A673 (cell line): ENCODE measurements at regions not wholly inside any gene's neighbourhood (a gene's known extent, or its start where the extent isn't known, plus 50 kb on each side); places are given as distances from the start of the nearest gene placed in this dataset.

ENCODE experiments used
- BruUV-seq: library from RNA; stranded (reverse); fragments of 400-500 nt; replicated peaks from 2 replicates; lab custom pipeline; 2021; lab: Mats Ljungman, UMichigan
- CTCF ChIA-PET: fragments of 300-600 bp; sonication (Branson Sonifier 250); formaldehyde crosslinking; loops from one replicate; lab custom pipeline; 2022; ENCODE audit warnings: antibody characterized with exemption; lab: Charles Lee
- POLR2A ChIA-PET: fragments of 300-600 bp; sonication (Branson Sonifier 250); formaldehyde crosslinking; loops from one replicate; lab custom pipeline; 2022; ENCODE audit warnings: antibody characterized with exemption; ENCODE audit not compliant: low non-redundant PET; lab: Charles Lee
- DNase-seq: peaks from one replicate; pipeline ENCODE4 v3.0.0-alpha.2; 2015; ENCODE audit warnings: low spot score
- H3K27ac ChIP-seq: fragments of 200-600 bp; sonication (generic); 2 replicates; pipeline ENCODE4 v1.5.1; 2016; ENCODE audit warnings: mixed run types, low read depth, mild to moderate bottlenecking, mixed read lengths, antibody characterized with exemption, low read length; ENCODE audit not compliant: poor library complexity, severe bottlenecking
- H3K27me3 ChIP-seq: fragments of 200-600 bp; sonication (generic); replicated peaks from 2 replicates; pipeline ENCODE4 v1.6.1; 2017; ENCODE audit warnings: mixed run types, low read depth, mild to moderate bottlenecking, mixed read lengths, antibody characterized with exemption, low read length; ENCODE audit not compliant: insufficient read depth, poor library complexity
- H3K36me3 ChIP-seq: fragments of 200-600 bp; sonication (generic); 2 replicates; pipeline ENCODE4 v1.6.1; 2016; ENCODE audit warnings: mixed run types, mild to moderate bottlenecking, mixed read lengths, antibody characterized with exemption, low read length; ENCODE audit not compliant: insufficient read depth, poor library complexity, severe bottlenecking
- H3K4me1 ChIP-seq: fragments of 200-600 bp; sonication (generic); 2 replicates; pipeline ENCODE4 v1.6.1; 2017; ENCODE audit warnings: mixed run types, mild to moderate bottlenecking, mixed read lengths, antibody characterized with exemption, low read length; ENCODE audit not compliant: insufficient read depth, poor library complexity, severe bottlenecking
- H3K4me3 ChIP-seq: fragments of 200-600 bp; sonication (generic); 2 replicates; pipeline ENCODE4 v1.5.1; 2016; ENCODE audit warnings: low read depth, mixed run types, mild to moderate bottlenecking, mixed read lengths, low read length; ENCODE audit not compliant: poor library complexity, severe bottlenecking
- H3K9me3 ChIP-seq: fragments of 200-600 bp; sonication (generic); 2 replicates; pipeline ENCODE4 v1.6.1; 2016; ENCODE audit warnings: mixed run types, low read depth, mild to moderate bottlenecking, mixed read lengths, antibody characterized with exemption, low read length; ENCODE audit not compliant: poor library complexity, severe bottlenecking
- EZH2 ChIP-seq: fragments of 200-600 bp; sonication (generic); IDR thresholded peaks from 2 replicates; pipeline ENCODE4 v1.6.1; 2017; ENCODE audit warnings: borderline replicate concordance, low read depth, mild to moderate bottlenecking, mixed read lengths, antibody characterized with exemption, low read length; ENCODE audit not compliant: poor library complexity, severe bottlenecking
- intact Hi-C: fragments of 100-400 bp; cut with micrococcal nuclease; formaldehyde crosslinking; loops from one replicate; pipeline ENCODE4 v1.10.0; 2022; ENCODE audit not compliant: unreplicated experiment
- TF ChIP-seq, protein P1 (sequence below): fragments of 300-800, 200-600 bp; sonication (generic); conservative IDR thresholded peaks from 2 replicates; pipeline ENCODE4 v1.5.1; 2017; ENCODE audit warnings: low read depth, mild to moderate bottlenecking, antibody characterized with exemption, low read length, moderate library complexity, mixed read lengths

DNA sequence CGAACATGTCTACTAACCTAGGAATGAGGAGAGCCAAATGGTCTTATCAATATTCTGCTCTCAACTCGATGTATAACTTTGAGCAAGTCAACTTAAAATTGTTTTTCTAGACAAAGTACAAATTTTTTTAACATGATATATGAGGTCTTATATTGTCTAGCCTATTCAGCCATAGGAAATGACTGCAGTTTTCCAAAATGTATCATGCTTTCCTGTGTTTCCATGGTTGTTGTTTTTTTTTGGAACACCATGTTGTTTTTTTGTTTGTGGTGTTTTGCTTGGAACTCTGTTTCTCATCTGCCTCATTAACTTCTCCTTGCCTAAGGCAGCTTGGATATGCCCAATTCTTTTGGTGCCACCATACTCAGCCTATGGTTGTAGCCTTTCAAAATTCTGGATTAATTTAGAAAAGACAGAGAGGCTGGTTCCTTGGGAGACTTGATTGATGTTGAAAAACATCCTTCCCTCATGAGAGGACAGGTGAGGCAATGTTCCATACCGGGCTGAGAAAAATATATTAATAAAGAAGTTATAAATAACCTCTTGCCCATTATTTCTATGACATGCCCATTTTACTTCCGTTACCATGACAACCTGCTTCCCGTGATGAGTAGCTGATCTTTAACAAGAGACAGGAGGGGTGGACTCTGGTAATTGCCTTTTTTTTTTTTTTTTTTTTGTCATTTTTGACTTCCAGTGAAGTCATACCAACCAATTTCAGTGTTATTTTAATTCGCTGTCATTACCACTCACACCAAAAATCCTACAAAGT is 687.9 kb upstream of the GRM7 start:
- Histone ChIP-seq H3K27me3 (no peaks in the 10 kb centered on the region), H3K36me3 (no peaks in the 10 kb centered on the region), H3K4me1 (no peaks in the 10 kb centered on the region), H3K4me3 (no peak overlapping the region), H3K9me3 (peaks cover 6% of the 10 kb centered on the region), H3K27ac (no peak overlapping the region)
- POLR2A ChIA-PET, result no interaction called here
- no TSS peak for BruUV-seq
- intact Hi-C loops, result no loop called here
- TF ChIP-seq, protein P1, sequence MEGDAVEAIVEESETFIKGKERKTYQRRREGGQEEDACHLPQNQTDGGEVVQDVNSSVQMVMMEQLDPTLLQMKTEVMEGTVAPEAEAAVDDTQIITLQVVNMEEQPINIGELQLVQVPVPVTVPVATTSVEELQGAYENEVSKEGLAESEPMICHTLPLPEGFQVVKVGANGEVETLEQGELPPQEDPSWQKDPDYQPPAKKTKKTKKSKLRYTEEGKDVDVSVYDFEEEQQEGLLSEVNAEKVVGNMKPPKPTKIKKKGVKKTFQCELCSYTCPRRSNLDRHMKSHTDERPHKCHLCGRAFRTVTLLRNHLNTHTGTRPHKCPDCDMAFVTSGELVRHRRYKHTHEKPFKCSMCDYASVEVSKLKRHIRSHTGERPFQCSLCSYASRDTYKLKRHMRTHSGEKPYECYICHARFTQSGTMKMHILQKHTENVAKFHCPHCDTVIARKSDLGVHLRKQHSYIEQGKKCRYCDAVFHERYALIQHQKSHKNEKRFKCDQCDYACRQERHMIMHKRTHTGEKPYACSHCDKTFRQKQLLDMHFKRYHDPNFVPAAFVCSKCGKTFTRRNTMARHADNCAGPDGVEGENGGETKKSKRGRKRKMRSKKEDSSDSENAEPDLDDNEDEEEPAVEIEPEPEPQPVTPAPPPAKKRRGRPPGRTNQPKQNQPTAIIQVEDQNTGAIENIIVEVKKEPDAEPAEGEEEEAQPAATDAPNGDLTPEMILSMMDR, result no peak
- no peak for TF ChIP-seq EZH2
- DNase-seq, result no peak
- CTCF ChIA-PET, result no interaction called here

DNA sequence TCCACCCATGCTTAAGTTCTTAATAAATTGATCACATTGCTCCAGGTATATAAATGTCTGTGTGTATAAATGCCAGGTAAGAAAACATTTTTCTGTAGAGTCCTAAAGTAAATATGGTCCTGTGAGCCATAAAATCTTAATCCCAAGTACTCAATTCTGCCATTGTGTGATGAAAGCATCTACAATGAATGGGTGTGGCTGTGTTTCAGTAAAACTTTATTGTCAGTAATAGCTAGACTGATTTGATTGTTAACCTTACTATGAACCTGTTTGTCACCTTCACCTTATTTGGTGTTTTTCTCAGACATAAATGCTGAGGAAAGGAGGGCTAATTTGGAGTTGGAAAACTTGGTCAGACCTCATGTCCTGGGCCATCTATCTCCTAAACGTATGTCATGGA is 683.5 kb upstream of the GRM7 start:
- CTCF ChIA-PET, result no interaction called here
- no peaks in the 10 kb centered on the region for H3K27me3 ChIP-seq
- no peak overlapping the region for H3K27ac ChIP-seq
- POLR2A ChIA-PET, result no interaction called here
- H3K4me3 ChIP-seq, result no peak overlapping the region
- intact Hi-C loops, result no loop called here
- no peak for TF ChIP-seq EZH2
- TF ChIP-seq, protein P1, result no peak
- no peaks in the 10 kb centered on the region for H3K36me3 ChIP-seq
- BruUV-seq, result no TSS peak
- no peak for DNase-seq
- H3K9me3 ChIP-seq, result peaks cover 6% of the 10 kb centered on the region
- H3K4me1 ChIP-seq, result no peaks in the 10 kb centered on the region

DNA sequence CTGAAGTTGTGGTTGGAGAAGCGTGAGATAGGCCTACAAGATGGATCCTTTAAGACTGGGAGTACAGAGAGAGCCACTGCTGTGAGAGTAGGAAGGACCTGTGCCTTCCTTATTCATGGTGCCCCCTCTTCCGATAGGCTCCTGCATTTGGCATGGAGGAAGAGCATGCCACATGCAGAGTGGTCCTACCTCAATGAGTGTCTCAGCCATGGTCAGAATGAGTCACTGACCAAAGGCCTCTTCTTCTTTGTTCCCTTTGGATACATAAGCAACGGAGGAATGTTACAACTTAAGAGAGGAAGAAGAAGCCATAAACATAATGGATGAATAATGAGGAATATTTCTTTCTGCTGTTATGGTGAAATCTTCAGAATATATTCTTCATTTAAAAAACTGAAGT is 681.2 kb upstream of the GRM7 start:
- no peak for DNase-seq
- CTCF ChIA-PET, result no interaction called here
- TF ChIP-seq, protein P1, result no peak
- no peak for TF ChIP-seq EZH2
- Histone ChIP-seq H3K27me3 (no peaks in the 10 kb centered on the region), H3K27ac (no peak overlapping the region), H3K4me1 (no peaks in the 10 kb centered on the region), H3K4me3 (no peak overlapping the region), H3K9me3 (peaks cover 6% of the 10 kb centered on the region), H3K36me3 (no peaks in the 10 kb centered on the region)
- POLR2A ChIA-PET, result no interaction called here
- no TSS peak for BruUV-seq
- intact Hi-C loops, result no loop called here
